Jurkat, Clone E6-1 (cell line): ENCODE measurements at regions not wholly inside any gene's neighbourhood (a gene's known extent, or its start where the extent isn't known, plus 50 kb on each side); places are given as distances from the start of the nearest gene placed in this dataset.
A peak's percentile ranks its signal among the peaks of the same experiment; 100 is the strongest.

Source experiments
- DNase-seq: peaks from one replicate; pipeline ENCODE4 v3.0.0-alpha.2; 2011; ENCODE audit warnings: low read depth, low spot score
- H3K4me3 ChIP-seq: 2 replicates; pipeline ENCODE4 v1.5.1; 2011; ENCODE audit warnings: mild to moderate bottlenecking, low read length, control low read depth, moderate library complexity

DNA sequence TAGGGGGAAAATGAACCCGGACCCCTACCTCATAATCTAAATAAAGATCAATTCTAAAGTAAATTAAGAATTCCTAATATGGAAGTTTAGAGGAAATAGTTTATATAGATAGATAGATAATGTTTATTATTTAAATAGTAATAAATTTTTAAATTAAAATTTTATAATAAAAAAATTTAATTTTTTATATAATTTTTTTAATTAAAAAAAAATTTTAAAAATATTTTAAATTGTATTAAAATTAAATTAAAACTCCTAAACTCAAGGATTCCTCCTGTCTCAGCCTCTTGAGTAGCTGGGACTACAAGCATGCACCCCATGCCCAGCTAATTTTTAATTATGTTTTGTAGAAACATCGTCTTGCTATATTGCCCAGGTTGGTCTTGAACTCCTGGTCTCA lies 186.9 kb upstream of the VRK2 start:
- no peak overlapping the region for H3K4me3 ChIP-seq
- DNase-seq, result no peak

DNA sequence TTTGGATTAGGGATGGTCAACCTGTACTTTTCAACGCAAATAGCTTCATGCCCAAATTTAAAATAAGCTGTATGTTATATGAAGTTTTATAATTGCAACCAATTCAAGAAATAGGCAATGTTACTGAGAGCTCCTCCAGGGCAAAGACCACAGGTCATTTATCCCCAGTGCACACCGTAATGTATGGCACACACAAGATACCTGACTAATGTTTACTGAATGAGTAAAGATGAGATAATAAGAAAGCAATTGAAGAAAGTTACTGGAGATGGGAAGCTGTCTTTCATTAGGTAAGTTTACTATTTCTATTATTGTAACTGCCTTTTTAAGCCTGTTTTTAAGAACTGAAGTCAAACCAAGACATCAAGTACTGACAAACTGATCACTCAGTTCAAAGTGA lies 184.5 kb upstream of the VRK2 start:
- DNase-seq, result no peak
- H3K4me3 ChIP-seq, result no peak overlapping the region

DNA sequence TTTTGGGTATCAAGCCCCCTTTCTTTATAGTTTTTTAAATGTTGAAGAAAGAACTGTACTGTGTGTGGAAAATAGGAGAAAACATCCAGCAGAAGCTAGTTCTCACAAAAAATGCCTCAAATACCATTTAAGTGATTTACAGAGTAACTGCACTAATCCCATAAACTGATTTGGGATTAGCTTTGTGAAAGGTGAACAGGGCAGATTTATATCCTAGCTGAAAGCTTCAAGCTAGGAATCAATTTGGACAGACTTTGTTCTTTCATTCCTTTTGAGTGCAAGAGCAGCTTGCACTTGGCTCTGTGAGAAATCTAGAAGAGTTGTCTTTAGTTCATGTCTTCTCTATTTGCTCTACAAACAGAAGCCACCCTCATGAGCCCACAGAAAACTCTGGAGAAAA lies 183.9 kb upstream of the VRK2 start:
- no peak overlapping the region for H3K4me3 ChIP-seq
- DNase-seq, result no peak

DNA sequence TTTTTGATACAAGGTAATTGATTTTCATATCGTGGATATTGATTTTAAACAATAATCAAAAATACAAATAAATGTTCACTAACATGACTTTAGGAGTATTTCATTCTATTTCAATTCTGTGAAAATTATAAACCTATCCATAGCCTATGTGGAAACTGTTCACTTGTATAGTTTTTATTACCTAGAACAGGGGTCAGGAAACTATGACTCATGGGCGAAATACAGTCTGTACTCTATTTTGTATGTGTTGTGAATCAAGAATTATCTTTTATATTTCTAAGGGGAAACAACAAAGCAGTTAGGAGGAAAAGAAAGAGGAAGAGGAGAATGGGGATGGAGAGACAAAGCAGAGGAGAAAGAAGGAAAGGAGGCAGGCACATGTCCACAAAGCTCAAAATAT lies 181.7 kb upstream of the VRK2 start:
- H3K4me3 ChIP-seq, result no peak overlapping the region
- DNase-seq, result no peak

DNA sequence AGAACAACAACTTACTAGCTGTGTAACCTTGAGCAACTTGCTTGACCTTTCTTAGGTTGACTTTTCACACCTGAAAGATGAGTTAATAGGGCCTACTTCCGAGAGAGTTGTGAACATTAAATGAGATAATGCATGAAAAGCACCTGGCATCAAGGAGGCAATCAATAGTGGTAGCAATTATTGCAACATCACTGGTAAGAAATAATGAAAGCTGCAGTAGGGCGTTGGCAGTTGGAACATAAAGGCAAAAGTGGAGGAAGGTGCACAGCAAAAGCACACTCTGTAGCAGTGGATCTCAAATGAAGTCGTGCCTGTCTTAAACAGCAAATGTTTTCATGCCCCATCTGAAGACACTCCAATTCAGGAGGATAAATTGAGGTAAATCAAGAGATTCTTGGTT lies 178.9 kb upstream of the VRK2 start:
- DNase-seq, result no peak
- H3K4me3 ChIP-seq, result no peak overlapping the region

DNA sequence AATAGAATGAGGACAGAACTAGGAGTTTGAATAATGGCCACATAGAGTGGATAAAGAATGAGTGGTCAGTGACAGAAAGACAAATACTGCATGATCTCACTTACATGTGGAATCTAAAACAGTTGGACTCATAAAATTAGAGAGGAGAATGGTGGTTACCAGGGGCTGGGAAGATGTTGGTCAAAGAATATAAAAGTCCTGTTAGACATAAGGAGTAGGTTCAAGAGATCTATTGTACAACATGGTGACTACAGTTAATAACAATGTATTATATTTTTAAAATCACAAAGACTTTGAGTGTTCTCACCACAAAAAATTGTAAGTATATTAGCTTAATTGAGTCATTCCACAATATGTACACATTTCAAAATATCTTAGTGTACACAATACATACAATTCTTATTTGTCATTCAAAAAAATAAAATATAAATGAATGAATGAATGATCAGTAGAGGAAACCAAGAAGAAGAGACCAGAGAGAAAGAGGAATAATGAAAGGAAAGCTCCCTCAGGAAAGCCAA lies 177.9 kb upstream of the VRK2 start:
- DNase-seq, result no peak
- no peak overlapping the region for H3K4me3 ChIP-seq

DNA sequence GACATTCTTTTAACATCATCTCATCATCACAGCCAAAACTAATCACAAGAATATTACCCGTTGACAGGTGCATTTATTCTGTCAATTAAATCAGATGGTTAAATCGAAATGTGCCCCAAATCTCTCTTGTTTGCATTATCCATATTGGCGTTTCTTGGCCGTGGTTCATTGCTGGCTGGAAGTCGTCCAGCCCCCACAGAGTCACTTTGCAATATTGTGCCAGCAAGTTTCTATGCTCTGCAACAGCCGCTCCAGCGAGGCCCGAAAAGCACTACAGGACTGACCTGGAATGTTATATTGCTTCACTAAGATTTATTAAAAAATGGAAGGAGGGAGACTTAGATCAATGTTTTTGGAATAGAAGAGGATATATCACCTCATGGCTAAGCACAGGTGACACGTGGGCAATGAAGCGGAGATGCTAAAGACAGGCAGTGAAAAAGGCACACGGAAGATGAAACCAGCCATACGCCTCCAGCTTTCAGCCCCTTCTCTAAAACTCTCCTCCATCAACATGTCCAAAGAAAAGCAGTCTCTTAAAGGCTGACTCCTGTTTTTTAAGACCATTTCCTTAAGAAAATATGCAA lies 176.8 kb upstream of the VRK2 start:
- no peak for DNase-seq

DNA sequence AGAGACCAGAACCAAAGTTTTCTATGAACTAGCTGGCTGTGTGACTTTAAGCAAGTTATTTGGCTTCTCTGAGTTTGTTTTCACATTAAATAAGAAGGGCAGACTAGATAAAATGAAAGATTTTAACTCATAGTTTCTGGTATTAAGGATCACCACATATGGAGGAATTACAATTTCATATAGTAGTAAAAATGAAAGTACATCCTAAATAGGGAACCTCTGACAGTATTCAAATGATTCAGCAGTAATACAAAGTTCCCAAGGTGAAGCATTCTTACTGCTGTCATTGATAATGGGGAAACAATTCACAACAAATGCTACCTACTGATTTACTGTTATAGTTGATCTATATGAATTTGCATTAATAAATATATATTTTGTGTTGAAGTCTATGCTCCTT lies 170.3 kb upstream of the VRK2 start:
- DNase-seq, result no peak

More for the DNA sequence above, 176.8 kb upstream of the VRK2 start:
- H3K4me3 ChIP-seq, result no peak overlapping the region

DNA sequence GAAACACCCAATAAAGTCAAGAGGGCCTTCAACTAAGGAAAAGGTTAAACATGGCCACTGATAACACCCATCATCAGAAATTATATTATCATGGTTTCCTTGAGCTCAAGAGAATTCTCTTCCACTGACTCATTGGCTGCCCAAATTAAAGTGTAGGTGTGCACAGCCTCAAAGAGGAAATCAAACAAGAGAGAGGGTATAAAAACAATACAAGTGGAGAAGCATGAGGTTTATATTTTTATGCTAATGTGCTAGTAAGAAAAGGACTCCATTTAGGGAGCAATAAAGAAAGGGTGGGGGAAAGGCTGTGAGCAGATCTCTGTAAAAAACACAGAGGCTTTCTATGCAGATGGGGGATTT lies 168.8 kb upstream of the VRK2 start:
- no peak overlapping the region for H3K4me3 ChIP-seq
- no peak for DNase-seq

More for the DNA sequence above, 170.3 kb upstream of the VRK2 start:
- H3K4me3 ChIP-seq, result no peak overlapping the region

DNA sequence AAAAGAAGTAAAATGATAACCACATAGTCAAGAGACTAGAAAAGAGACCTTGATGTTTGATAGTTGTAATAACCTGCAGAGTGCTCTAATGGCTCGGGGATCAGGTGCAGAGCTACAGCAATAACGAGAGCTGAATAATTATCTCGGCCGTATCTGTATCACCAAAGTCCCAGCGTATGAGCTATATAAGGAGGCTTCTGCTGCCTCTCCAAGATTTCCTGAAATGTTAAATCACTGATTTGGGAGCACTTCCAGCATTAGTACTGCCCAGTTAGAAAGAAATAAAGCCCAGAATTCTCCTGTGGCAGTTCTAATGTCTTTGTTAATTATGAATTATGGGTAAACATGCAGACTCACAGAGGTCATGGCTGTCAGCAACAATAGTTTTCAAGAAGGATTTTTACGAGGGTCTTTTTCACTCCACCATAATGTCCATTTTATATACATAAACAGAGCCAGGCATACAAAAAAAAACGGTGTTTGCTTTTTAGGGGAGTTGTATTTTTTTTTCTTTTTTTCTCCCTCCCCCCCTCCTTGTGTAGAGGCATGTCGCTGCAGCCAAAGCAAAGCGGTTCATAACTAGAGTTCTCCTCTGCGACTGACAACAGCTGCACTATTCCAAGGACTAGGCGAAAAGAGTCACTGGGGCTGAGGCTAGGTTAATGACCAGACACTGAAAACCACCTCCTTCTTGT lies 168.3 kb upstream of the VRK2 start:
- H3K4me3 ChIP-seq, result no peak overlapping the region
- DNase-seq, result no peak

DNA sequence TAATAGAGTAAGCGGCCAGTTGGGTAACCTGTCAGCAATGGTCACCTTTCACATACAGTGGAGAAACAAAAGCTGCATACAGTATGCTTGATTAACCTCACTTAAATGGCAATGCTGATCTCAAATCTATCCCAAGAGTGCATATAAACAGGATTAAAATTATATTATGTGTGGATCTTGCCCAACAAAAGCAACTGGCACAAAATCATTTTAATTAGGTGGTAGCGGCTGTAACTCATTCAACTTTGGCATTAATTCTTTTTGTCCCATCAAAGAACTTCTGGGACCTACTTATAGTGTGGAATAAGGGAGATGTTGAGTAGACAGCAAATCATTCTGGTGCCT lies 167.8 kb upstream of the VRK2 start:
- DNase-seq, result no peak
- no peak overlapping the region for H3K4me3 ChIP-seq

DNA sequence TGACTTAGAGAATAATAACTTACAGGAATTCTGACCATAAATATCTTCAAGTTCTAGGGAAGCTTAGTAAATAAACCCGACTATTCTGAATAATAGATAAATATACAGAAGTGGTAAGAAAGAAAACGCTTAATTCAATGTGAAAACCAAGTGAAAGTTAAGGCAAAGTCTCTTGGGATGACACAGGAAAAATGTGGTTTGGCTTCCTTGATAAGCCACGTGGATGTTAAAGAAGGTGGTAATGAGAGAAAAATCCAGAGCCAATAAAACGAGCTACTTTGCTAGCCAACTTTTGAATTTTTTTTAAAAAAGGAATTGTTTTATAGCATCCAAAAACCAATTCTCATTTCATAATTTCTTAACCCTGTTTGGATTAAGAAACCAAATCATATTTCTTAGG lies 166.2 kb upstream of the VRK2 start:
- no peak for DNase-seq

DNA sequence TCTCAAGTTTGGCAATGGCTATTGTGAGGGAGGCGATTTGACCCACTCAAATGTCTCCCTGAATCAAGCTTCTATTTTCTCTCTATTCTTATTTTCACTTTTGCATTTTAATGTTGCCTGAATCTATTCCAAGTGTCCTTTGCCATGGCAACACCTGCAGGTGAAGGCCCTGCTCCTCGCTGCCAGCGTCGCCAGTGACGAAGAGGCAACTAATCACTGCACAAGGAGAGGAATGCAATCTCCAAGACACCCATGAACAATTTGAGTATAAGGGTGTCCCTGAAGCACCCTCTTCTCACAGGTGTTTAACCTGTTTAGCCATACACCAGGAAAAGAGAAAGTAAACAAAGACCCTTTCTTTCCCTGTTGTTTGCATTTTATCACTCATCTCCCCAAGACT lies 165.6 kb upstream of the VRK2 start:
- no peak overlapping the region for H3K4me3 ChIP-seq
- no peak for DNase-seq

More for the DNA sequence above, 166.2 kb upstream of the VRK2 start:
- H3K4me3 ChIP-seq, result no peak overlapping the region

DNA sequence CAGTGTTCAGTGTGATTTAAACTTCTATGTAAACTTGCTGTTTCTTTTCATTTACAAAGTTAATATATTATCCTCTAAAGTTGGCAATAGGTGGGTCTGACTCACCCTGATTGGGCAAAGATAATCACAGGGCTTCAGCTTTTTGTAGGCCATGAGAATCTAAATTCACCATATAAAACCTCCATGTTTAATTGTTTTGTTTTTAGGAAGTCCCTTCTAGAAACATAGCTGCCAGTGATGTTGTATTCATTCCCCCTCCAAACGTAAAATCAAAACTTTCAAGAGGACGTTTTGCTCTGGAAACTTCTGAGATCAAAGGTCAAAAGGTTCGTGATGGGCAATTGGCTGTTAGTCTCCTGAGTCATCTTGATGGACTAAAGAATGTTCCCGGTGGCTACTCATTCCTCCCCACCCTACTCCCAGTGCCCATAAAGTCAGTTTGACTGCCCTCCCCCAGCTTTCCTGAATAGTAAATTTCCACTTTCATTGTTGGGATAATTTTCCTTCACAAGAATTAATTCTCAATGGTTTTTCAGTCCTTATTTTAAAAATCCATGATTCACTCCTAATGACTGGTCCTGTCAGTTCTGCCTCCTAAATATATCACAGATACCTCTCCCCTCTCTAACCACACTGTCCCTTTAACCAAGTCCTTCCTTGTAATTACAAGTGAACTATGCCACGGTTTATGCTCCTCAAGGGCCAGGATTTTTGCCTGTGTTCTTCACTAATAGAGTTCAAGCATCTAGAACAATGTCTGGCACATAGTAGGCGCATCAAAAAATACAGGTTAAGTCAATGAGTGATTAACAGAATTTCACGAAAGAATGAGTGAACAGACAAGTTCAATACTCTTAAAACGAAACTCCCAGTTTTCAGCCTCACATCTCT lies 164.4 kb upstream of the VRK2 start:
- no peak overlapping the region for H3K4me3 ChIP-seq
- no peak for DNase-seq

DNA sequence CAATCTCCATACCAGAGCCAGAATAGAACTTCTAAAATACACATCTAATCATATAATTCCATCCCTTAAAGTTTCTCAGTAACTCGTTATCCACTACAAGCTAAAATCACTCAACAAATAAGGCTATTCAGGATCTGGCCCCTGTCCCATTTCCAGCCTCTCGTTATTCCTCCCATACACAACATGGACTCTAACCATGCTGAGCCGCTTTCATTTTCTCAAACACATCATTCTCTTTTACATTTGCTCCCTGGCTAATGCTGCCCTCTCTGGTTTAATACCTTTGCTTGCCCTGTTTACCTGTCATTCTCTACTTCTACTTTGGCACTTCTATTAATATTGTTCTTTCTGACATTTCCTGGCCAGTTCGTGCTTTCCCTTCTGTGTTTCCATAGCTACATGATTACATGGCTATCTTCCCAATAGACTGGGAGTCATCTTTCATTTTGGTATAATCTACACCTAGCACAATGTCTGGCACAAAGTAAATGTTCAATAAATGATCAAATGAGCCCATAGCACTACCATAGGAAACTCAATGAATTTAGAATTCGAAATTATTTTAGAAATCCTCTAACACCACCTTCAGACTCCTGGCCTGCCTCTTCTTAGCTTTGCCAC lies 163.6 kb upstream of the VRK2 start:
- H3K4me3 ChIP-seq, result no peak overlapping the region
- no peak for DNase-seq

DNA sequence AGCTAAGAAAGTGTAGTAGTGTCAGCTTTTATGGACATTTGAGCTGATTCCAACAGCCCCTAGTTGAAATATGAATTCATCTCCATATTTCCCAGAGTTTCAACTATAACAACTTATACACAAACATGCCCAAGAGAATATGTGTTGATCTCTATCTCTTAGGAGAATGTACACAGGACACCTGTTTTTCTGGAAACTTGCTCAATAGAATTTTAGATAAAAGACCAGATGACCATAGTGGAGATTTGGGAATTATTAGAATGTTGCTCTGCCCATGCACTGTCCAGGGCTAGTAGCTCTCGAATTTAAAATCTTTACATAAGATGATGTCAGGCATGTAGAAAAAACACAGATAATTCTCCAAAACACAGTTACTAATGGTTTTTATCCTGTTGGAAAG lies 162.3 kb upstream of the VRK2 start:
- H3K4me3 ChIP-seq, result no peak overlapping the region
- DNase-seq, result no peak

DNA sequence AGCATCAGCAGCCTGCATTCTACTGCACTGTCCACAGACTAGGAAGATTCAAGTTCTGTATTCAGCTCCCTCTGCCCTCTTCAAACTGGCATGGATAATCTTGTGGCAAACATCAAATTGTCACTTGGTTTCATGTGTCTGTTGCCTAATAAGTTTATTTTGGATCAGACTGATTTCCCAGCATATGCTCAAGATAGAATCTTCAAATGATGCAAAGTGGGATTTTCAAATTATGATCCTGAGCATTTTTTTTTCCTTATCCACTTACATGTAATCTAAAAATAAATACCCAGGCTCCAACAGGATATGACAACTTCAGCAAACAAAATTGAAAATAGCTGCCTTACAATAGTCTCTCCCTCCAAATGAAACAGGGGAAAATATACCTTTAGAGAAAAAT lies 160.9 kb upstream of the VRK2 start:
- no peak for DNase-seq
- no peak overlapping the region for H3K4me3 ChIP-seq

DNA sequence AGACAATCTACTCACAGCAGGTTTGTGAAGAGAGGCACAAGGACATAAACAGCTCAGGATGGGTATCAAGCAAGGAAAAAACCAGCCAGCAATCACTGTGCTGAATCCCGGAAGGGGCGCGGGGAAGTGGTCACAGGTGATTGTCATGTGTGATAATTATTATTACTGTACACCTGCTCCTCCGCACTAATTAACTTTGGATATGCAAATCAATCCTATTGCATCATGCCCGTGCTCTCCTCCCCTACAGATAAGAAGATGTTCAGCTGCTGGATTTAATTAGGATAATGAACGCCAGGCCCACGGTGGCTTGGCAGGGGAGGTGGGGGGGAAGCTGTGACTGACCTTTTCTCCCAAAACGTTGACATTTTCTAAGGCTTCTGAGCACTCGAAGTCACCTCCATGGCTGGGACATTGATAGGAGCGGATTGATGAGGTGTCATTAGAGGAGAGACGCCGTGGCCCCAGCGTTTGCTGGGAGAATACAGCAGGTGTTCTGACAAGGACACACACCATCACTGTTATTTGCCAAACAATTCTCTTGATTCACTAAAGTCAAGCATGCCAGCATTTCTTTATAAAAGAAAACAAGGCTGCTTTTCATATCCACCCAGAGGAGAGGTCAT lies 160.3 kb upstream of the VRK2 start:
- no peak overlapping the region for H3K4me3 ChIP-seq
- no peak for DNase-seq

DNA sequence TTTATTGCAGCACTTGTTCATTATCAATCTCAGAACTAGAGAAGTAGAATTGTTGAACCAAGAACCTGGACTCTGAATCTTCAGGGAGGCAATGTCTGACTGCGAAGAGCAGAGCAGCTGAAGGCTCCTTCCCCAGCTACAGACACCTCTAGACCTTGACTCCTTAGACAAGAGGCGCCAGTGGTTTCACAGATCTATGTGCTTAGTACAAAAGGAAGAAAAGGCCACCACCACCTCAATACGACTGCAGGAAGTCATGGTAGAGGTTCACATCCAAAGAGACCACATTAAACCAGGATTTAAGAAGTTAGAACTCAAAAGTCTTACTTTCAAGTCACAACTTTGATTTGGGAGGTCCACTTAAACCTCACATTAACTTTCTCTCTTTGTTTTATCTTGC lies 158.1 kb upstream of the VRK2 start:
- H3K4me3 ChIP-seq, result no peak overlapping the region
- peak; percentile 44 for DNase-seq
